ENCODE measurements at regions not wholly inside any gene's neighbourhood (a gene's known extent, or its start where the extent isn't known, plus 50 kb on each side); places are given as distances from the start of the nearest gene placed in this dataset.

DNA sequence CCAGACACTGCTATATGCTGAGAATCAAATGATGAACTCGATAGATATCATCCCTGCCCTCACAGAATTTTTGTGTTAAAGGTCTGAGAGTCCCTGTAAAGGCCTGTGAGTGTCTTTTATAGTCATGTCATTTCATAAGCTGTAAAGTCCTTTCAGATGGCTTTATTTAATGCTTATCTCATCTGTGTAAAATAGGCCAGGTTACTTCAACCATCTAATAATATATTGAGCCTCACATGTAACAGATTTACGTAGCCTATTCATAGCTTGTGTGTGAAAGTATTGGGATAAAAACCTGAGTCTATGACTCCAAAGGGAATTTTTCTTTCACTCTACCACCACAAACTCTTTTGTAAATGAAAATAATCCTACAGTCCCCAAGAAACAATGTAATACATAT is 672.0 kb upstream of the SYT4 start:
- H3K4me1 Mint-ChIP-seq (ENCODE audit: insufficient read depth, unreplicated experiment): no peaks in the 10 kb centered on the region

DNA sequence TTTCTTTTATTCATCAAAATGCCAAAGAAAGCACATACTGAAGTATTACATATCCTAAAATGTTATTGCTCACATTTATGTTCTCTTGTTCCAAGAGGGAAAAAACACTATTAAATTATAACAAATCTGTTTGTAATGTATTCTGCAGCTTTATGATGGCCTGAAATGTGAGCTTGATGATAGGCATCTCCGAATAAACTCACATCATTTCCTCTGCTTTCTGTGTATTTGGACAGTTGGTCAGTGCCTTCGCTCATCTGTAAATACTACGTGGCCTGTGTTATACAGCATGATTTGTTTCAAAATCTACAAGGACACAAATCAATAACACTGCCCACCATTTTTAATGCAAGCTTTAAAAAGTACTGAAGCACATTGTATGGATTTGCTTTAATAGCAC is 672.8 kb upstream of the SYT4 start:
- Mint-ChIP-seq H3K9me3 (ENCODE audit: unreplicated experiment) (no peaks in the 10 kb centered on the region), H3K27me3 (ENCODE audit: insufficient read depth, unreplicated experiment) (peaks cover 22% of the 10 kb centered on the region), H3K36me3 (ENCODE audit: insufficient read depth, unreplicated experiment) (no peaks in the 10 kb centered on the region), H3K4me1 (ENCODE audit: insufficient read depth, unreplicated experiment) (no peaks in the 10 kb centered on the region), H3K4me3 (ENCODE audit: unreplicated experiment) (no peak overlapping the region), H3K27ac (ENCODE audit: low read depth, unreplicated experiment) (no peak overlapping the region)
- ChIA-PET CTCF (no interaction called here), POLR2A (interaction anchor here (0.6 kb wide), 1 partner anchor 8 kb away, joined by 3 read pairs; no protein-coding TSS in a partner anchor)
- no peak for TF ChIP-seq CTCF (IDR thresholded peaks at IDR 0.05; ENCODE audit: unreplicated experiment)
- intact Hi-C loops (cut with micrococcal nuclease): no loop called here
- BruUV-seq (replicated peaks): no TSS peak
- DNase-seq (ENCODE audit: unreplicated experiment): no peak

More for the DNA sequence above, 672.0 kb upstream of the SYT4 start:
- H3K4me3 Mint-ChIP-seq (ENCODE audit: unreplicated experiment): no peak overlapping the region
- peaks cover 14% of the 10 kb centered on the region for H3K27me3 Mint-ChIP-seq (ENCODE audit: insufficient read depth, unreplicated experiment)
- intact Hi-C loops (cut with micrococcal nuclease): no loop called here
- no peak for DNase-seq (ENCODE audit: unreplicated experiment)
- no peaks in the 10 kb centered on the region for H3K9me3 Mint-ChIP-seq (ENCODE audit: unreplicated experiment)
- H3K27ac Mint-ChIP-seq (ENCODE audit: low read depth, unreplicated experiment): no peak overlapping the region
- CTCF ChIA-PET: interaction anchor here (0.6 kb wide), 1 partner anchor 11 kb away, joined by 6 read pairs; no protein-coding TSS in a partner anchor
- no peaks in the 10 kb centered on the region for H3K36me3 Mint-ChIP-seq (ENCODE audit: insufficient read depth, unreplicated experiment)
- POLR2A ChIA-PET: interaction anchor here (0.6 kb wide), 1 partner anchor 8 kb away, joined by 3 read pairs; no protein-coding TSS in a partner anchor
- BruUV-seq (replicated peaks): no TSS peak
- no peak for TF ChIP-seq CTCF (IDR thresholded peaks at IDR 0.05; ENCODE audit: unreplicated experiment)

DNA sequence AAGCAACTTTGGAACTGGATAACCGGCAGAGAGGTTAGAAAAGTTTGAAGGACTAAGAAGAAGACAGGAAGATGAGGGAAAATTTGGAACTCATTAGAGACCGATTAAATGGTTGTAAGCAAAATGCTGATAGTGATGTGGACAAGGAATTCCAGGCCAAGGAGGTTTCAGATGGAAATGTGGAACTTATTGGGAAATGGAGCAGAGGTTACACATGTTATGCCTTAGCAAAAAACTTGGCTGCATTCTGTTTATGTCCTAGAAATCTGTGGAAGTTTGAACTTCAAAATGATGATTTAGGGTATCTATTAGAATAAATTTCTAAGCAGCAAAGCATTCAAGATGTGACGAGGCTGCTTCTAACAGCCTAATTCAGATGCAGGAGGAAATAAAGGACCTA is 675.1 kb upstream of the SYT4 start:
- Mint-ChIP-seq H3K4me3 (ENCODE audit: unreplicated experiment) (no peak overlapping the region), H3K9me3 (ENCODE audit: unreplicated experiment) (no peaks in the 10 kb centered on the region), H3K36me3 (ENCODE audit: insufficient read depth, unreplicated experiment) (no peaks in the 10 kb centered on the region), H3K27me3 (ENCODE audit: insufficient read depth, unreplicated experiment) (peaks cover 11% of the 10 kb centered on the region), H3K27ac (ENCODE audit: low read depth, unreplicated experiment) (no peak overlapping the region), H3K4me1 (ENCODE audit: insufficient read depth, unreplicated experiment) (no peaks in the 10 kb centered on the region)
- no peak for TF ChIP-seq CTCF (IDR thresholded peaks at IDR 0.05; ENCODE audit: unreplicated experiment)
- ChIA-PET CTCF (no interaction called here), POLR2A (no interaction called here)
- no TSS peak for BruUV-seq (replicated peaks)
- intact Hi-C loops (cut with micrococcal nuclease): no loop called here
- no peak for DNase-seq (ENCODE audit: unreplicated experiment)

DNA sequence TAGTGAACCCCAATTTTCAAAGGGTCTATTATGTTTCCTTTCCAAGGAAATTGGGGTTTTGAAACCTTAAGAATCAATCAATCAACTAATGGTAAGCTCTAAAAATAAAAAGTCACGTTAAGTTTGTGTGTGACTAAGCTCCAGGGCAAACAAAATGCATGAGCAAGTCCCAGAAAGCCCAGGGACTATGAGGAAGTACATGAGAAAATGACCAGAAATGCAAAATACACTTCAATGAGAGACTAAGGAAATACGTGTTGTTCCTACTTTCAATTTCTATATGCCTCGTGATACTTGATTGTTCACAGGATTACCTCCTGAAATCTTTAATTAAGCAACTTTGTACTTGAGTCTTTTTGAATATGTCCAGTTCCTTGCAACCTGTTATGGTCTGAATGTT is 684.4 kb upstream of the SYT4 start:
- DNase-seq (ENCODE audit: unreplicated experiment): no peak
- no TSS peak for BruUV-seq (replicated peaks)

More for the DNA sequence above, 684.4 kb upstream of the SYT4 start:
- ChIA-PET CTCF (no interaction called here), POLR2A (no interaction called here)
- Mint-ChIP-seq H3K36me3 (ENCODE audit: insufficient read depth, unreplicated experiment) (no peaks in the 10 kb centered on the region), H3K27ac (ENCODE audit: low read depth, unreplicated experiment) (no peak overlapping the region), H3K4me1 (ENCODE audit: insufficient read depth, unreplicated experiment) (peaks cover 8% of the 10 kb centered on the region), H3K27me3 (ENCODE audit: insufficient read depth, unreplicated experiment) (peaks cover 33% of the 10 kb centered on the region), H3K9me3 (ENCODE audit: unreplicated experiment) (no peaks in the 10 kb centered on the region), H3K4me3 (ENCODE audit: unreplicated experiment) (no peak overlapping the region)
- TF ChIP-seq CTCF (IDR thresholded peaks at IDR 0.05; ENCODE audit: unreplicated experiment): no peak
- intact Hi-C loops (cut with micrococcal nuclease): no loop called here
